ENCODE measurements at regions not wholly inside any gene's neighbourhood (a gene's known extent, or its start where the extent isn't known, plus 50 kb on each side); places are given as distances from the start of the nearest gene placed in this dataset.

DNA sequence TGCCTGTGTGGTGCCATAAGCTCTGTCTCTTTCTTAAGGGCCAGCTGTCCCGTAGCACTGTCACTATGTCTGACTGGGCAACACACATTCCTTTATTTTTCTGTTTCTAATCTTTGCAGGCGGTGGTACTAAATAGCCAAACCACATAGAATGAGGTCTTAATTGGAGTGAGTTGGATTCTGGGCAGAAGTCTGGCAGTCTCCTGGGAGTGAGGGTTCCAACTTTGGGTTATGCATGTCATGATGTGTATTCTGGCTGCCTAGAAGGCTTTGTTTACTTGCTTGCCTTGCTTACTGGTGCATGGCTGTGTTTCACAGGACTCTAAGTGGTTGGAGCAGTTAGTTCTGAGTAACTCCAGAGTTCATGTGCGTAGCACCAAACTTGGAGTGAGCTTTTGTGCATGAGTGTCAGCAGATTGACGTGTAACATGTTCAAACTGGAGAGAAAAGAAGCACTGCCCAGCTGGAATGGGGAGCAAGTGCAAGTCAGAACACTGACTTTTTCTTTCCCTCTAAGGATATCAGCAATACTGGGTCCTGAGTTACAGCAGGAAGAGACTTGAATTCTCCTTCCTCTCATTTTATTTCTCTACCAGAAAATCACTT lies 185.8 kb downstream of the PCSK1 start:
- DNase-seq (ENCODE audit: low read depth in 2 of 2, low spot score in 1 of 2): no peak

DNA sequence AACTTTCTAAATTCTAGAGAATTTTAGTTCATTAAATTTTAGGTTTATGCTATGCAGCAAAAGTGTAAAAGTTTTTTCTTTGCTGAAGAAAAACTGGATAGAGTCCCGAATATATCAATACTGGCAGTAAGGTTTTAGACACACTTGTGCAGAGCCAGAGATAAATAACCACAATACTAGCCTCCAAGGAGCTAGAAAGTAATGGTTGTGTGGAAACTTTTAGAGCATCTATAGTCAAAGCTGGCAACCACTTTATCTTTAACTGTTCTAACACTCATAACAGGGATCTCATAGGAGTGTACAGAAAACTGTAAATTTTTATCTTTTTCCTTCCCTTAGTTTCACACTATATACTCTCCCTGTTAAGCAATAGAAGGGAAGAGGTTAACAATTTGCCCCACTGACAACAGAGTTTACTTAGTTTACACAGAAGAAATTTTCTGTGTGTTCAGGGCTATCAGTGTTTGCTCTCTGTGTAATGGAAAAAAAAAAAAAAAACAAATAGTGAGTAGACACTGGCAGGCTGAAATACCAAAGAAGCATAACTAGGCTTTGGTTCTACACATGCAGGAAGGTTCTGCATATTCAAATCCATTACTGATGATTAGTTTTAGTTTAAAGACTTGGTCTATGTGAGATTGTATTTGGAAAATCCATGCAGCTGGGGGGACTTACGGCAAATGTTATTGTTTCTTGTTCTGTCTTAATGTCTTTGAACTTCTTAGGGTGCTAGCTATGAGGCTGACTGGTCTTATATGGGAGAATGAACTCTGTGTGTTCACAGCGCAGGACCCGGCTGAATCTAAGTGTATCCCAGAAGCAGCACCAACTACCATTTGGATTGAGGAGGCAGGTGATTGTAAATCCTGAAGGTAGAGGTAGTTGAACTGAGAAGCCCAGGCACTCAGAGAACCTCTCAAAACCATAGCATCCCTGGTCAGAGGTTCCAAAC lies 187.6 kb downstream of the PCSK1 start:
- no peak for DNase-seq (ENCODE audit: low read depth in 2 of 2, low spot score in 1 of 2)

GRCh38 chr5:96244696-96245095 lies 188.4 kb downstream of the PCSK1 start:
- DNase-seq (ENCODE audit: low read depth in 2 of 2, low spot score in 1 of 2): no peak

GRCh38 chr5:96243862-96244261 lies 189.2 kb downstream of the PCSK1 start:
- DNase-seq (ENCODE audit: low read depth in 2 of 2, low spot score in 1 of 2): no peak

DNA sequence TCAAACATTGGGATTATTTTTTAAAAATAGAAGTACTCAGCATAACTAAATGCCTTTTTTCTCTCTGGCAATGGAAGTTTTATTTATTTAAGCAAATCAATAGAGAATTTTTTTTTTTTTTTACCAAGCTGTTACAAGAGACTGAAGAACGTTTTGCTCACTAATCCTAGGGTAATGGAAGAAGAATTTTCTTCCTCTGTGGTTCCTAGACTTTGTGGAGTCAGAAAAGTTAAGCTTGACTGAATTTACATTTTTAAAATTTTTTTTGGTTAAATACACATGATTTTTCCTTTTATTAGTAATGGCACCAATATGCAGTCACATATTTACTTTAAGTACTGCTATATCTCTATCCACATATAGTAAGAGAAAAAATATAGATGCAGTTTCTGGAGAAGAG lies 189.8 kb downstream of the PCSK1 start:
- DNase-seq (ENCODE audit: low read depth in 2 of 2, low spot score in 1 of 2): no peak

DNA sequence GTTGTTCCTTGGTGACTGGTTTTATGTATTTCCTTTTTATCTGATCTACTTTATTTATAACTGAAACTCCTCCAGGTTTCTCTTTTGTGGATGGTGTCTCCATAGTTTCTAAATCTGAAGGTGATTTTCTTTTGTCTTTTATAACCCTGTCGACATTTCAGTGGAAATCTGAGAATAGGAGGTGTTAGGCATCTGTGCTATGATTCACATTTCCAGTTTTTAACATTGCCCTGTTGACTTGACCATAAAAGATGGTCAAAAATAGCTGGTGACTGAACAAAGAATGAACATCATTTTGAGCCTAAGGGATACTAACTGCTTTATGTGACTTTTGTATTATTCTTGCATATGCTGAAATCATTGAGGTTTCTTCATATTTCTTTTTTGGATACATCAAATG lies 190.5 kb downstream of the PCSK1 start:
- DNase-seq (ENCODE audit: low read depth in 2 of 2, low spot score in 1 of 2): no peak

- DNase-seq (ENCODE audit: low read depth in 2 of 2, low spot score in 1 of 2): no peak
Observed at GRCh38 chr5:96236831-96237230, 196.2 kb downstream of the PCSK1 start.

DNA sequence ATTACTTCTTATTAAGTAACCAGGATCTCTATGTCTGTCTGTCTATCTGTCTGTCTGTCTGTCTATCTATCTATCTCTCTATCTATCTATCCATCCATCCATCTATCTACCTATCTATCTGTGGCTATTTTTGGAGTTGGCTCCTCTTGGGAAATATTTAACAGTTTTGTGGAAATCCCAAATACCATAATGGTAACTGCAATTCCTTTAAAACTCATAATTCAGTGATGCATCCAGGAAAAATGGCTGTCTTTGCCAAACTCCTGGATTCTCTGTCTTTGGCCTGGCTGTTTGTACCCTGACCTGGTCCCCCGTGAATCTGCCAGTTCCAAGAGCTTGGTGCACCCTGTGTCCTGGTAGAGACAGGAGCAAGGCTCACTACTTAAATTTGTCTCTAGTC lies 197.0 kb downstream of the PCSK1 start:
- DNase-seq (ENCODE audit: low read depth in 2 of 2, low spot score in 1 of 2): no peak

DNA sequence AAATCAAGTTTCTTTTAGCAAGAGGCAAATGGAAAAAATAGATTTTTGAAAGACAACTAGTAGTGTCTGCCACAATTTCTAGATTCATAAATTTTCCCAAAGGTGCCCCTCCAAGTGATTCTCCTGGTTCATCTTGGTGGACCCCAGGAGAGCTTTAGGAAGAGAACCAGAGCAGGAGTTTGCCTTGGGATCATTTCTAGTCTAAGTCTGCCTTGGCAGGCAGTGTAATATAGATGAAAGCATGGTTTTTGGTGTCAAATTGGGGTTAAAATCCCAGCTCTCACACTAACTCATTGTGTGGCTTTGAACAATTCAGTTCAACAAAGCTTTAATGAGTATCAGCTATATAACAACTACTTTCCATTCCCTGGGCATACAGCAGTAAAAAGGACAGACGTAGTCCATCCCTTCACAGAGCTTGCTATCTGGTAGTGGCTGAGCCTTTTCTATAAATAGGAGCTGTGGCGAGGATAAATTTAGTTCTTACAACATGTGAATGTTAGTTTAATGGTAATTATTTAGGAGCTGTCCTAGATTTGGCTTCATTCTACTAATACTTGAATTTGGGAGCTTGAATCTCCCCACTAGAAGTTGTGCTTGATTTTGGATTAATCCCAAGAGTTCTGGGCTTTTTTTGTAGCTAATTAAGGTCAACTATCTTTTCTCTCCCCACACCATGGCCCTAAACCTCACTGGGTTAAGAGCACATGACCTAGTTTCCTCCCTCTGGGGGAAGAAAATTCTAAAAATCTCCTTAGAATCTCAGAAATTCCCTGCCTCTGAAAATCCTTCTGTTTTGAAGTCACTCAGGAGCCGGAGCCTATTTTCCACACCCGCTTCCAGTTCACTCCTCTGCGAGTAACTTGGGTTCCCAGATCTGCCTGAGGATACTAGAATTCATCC lies 197.8 kb downstream of the PCSK1 start:
- DNase-seq (ENCODE audit: low read depth in 2 of 2, low spot score in 1 of 2): no peak

DNA sequence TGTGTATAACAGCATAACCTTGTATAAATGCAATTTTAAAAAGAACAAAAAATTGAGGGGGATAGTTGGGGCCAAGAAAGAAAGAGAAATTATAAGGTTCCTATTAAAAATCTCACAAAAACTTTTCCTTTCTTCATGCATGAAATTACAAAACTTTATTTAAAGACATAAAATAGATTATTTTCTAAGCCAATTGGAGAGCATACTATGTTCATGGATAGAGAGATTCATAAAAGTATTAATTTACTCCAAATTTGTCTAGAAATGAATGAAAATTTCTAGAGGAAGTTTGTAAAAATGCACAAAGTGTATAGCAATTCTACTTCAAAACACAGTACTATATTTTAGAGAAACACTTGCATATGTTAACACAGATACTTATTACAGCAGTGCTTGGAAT lies 200.4 kb downstream of the PCSK1 start:
- no peak for DNase-seq (ENCODE audit: low read depth in 2 of 2, low spot score in 1 of 2)

DNA sequence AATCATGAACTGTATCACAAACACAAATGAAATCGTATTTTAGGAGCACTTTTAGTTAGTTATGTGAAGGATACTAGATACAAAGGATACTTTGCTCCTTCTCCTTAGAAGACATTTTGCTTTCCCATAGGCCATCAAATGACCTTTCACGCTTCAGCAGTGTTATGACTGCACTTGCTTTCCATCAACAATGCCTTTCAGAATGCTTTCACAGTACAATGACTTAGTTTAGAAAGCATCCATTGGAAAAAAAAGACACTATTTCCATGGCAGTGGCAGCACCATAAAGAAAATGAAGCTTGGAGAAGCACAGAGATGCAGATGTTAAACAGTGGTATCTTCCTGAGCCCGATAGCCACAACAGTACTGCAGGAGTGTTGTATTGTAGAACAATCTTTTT lies 203.9 kb downstream of the PCSK1 start:
- DNase-seq (ENCODE audit: low read depth in 2 of 2, low spot score in 1 of 2): no peak

DNA sequence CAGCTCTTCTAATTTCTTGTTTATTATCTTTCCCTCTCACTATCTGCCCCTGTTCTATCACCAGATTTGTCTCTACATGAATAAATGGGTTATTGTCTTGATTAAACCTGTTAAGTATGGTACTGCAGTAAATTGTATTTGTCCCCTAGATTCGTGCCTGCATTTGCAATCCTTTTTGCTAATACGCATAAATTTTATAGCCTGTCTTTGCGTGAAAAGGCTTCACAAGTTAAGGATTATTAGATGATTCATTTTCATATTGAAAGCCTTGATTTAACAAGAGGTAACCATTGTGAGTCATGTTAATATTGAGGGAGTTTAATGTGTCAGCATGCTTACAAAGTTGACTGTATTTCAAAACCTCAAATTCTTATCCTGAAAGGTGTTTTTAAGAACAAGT lies 204.6 kb downstream of the PCSK1 start:
- DNase-seq (ENCODE audit: low read depth in 2 of 2, low spot score in 1 of 2): no peak

GRCh38 chr5:96227957-96228356 lies 205.1 kb downstream of the PCSK1 start:
- no peak for DNase-seq (ENCODE audit: low read depth in 2 of 2, low spot score in 1 of 2)

DNA sequence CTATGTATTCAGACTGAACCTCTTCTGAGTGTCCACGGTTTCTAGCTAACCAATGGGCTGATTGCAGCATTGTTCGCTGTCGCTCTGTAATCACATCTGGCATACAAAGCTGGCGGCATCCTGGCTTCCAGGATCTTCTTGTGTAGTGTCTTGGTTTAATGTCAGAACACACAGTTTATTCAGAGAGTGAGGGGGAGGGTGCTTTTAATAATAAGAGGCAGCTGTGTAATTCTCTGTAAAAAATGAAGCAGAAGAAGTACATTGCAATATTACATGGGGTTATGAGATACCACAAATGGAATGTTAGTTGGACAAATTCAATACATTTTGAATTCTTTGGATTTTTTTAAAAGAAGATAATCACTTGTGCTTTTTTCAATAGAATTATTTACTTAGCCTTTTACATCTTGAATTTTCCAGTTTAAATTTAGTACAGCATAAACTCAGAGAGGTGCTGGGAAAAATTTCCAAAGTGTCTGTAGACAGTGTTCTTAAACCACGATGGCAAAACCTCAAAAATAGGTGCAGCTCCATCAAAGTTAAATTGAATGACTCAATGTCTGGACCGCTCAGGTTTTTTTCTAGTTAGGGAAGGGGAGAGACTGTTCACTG lies 206.0 kb downstream of the PCSK1 start:
- no peak for DNase-seq (ENCODE audit: low read depth in 2 of 2, low spot score in 1 of 2)

DNA sequence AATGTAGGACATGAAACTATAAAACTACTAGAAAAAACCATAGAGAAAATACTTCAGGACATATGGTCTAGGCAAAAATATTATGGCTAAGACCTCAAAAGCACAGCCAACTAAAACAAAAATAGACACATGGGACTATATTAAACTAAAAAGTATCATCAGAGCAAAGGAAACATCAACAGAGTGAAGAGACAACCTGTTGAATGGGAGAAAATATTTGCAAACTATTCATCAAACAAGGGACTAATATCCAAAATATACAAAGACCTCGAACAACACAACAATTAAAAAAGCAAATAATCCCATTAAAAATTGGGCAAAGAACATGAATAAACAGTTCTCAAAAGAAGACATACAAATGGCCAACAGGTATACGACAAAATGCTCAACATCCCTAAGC lies 210.9 kb downstream of the PCSK1 start:
- DNase-seq (ENCODE audit: low read depth in 2 of 2, low spot score in 1 of 2): no peak

- DNase-seq (ENCODE audit: low read depth in 2 of 2, low spot score in 1 of 2): no peak
Observed at GRCh38 chr5:96220610-96221390, 212.2 kb downstream of the PCSK1 start.

- no peak for DNase-seq (ENCODE audit: low read depth in 2 of 2, low spot score in 1 of 2)
Observed at GRCh38 chr5:96219580-96220281, 213.3 kb downstream of the PCSK1 start.

DNA sequence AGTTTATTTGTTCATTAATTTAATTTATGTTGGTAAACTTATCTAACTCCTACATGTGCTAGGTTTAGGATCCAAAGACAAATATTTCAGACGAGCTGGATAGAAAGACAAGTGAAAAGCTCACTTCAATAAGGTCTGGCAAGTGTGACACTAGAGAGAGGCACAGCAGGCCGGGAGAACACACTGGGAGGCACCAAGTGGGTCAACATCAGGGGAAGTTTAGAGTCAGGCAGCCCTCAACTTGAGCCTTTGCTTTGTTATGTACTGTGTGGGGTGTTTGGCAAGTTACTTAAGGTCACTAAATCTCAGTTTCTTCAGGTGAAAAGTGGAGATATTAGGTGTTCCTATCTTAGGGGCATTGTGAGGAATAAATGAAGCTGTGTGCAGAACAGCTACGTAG lies 214.4 kb downstream of the PCSK1 start:
- no peak for DNase-seq (ENCODE audit: low read depth in 2 of 2, low spot score in 1 of 2)

DNA sequence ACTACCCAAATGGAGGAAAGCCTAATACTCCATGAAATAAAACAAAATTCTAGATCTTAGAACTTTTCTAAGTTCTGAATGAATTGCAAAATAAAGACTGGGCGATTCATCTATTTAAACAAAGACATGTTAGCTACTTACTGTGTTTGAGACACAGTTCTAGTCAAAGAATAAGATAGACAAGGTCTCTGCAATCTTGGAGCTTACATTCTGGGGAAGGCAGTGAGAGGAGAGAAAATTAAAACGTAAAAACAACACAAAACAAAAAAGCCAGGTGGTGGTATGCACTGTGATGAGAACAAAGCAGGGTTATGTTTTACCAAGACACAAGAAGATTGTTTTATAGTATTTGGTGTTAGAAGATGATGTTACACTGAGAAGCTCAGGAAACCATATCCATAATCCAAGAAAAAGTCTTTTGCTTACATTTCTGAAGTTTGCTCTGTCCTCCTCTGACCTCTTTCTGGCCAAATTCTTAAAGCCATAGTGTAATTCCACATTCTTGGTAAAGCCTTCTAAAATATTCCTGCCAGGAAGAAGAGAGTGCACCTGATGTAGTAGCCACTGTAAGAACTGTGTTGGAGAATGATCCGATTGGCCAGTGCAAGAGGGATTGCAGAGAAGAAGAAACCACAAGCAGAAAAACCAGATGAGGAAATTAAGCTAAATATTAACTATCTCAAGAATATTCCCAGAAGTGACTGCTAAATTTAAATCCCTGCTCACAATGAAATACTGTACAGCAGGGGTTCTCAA lies 218.4 kb downstream of the PCSK1 start:
- no peak for DNase-seq (ENCODE audit: low read depth in 2 of 2, low spot score in 1 of 2)
